Activated B cell treated with CpG ODN at 0.5 μM for 24 hours (primary cell): ENCODE measurements at regions not wholly inside any gene's neighbourhood (a gene's known extent, or its start where the extent isn't known, plus 50 kb on each side); places are given as distances from the start of the nearest gene placed in this dataset.

ENCODE experiments used
- ATAC-seq: fragments of 200-7000 bp; cut with Tn5 transposase; one replicate; pipeline ENCODE4 v1.10.0; 2021; ENCODE audit warnings: low read depth, mild to moderate bottlenecking, moderate library complexity
- CTCF ChIA-PET: fragments of 350-600 bp; sonication (Branson Sonifier 250); formaldehyde crosslinking; loops from one replicate; lab custom pipeline; 2021; ENCODE audit warnings: antibody characterized with exemption; lab: Charles Lee
- POLR2A ChIA-PET: fragments of 350-600 bp; sonication (Branson Sonifier 250); formaldehyde crosslinking; loops from one replicate; lab custom pipeline; 2021; ENCODE audit warnings: antibody characterized with exemption; lab: Charles Lee
- DNase-seq: peaks from one replicate; pipeline ENCODE4 v3.0.0; 2022
- H3K27ac Mint-ChIP-seq: one replicate; pipeline ENCODE4 v1.8.0; 2020; ENCODE audit warnings: mixed read lengths
- H3K27me3 Mint-ChIP-seq: one replicate; pipeline ENCODE4 v1.8.0; 2021; ENCODE audit warnings: mixed read lengths
- H3K36me3 Mint-ChIP-seq: one replicate; pipeline ENCODE4 v1.8.0; 2021; ENCODE audit warnings: low read depth, mixed read lengths
- H3K4me1 Mint-ChIP-seq: one replicate; pipeline ENCODE4 v1.8.0; 2021; ENCODE audit warnings: mixed read lengths
- H3K4me3 Mint-ChIP-seq: one replicate; pipeline ENCODE4 v1.8.0; 2020; ENCODE audit warnings: mild to moderate bottlenecking, mixed read lengths
- H3K9me3 Mint-ChIP-seq: one replicate; pipeline ENCODE4 v1.8.0; 2020; ENCODE audit warnings: mixed read lengths
- CTCF ChIP-seq: fragments of 200-600 bp; IDR thresholded peaks from one replicate; pipeline ENCODE4 v1.8.0; 2022; ENCODE audit warnings: antibody characterized with exemption, mild to moderate bottlenecking
- intact Hi-C: fragments of 100-400 bp; cut with micrococcal nuclease; formaldehyde crosslinking; loops from one replicate; pipeline ENCODE4 v1.15.1; 2024

GRCh38 chr5:63111891-63112290 is 533.3 kb downstream of the LRRC70 start:
- H3K4me1 Mint-ChIP-seq: no peaks in the 10 kb centered on the region

GRCh38 chr5:63101870-63102269 is 523.3 kb downstream of the LRRC70 start:
- intact Hi-C loops: no loop called here
- no peaks in the 10 kb centered on the region for H3K36me3 Mint-ChIP-seq
- ChIA-PET POLR2A (no interaction called here), CTCF (no interaction called here)
- H3K9me3 Mint-ChIP-seq: no peaks in the 10 kb centered on the region
- DNase-seq (no peak), ATAC-seq (no peak)
- no peak overlapping the region for H3K27ac Mint-ChIP-seq
- no peak overlapping the region for H3K4me3 Mint-ChIP-seq
- H3K27me3 Mint-ChIP-seq: no peaks in the 10 kb centered on the region
- no peaks in the 10 kb centered on the region for H3K4me1 Mint-ChIP-seq
- TF ChIP-seq CTCF: no peak

More at GRCh38 chr5:63111891-63112290, 533.3 kb downstream of the LRRC70 start:
- ChIA-PET POLR2A (no interaction called here), CTCF (no interaction called here)
- Mint-ChIP-seq H3K27ac (no peak overlapping the region), H3K4me3 (no peak overlapping the region), H3K27me3 (no peaks in the 10 kb centered on the region), H3K36me3 (no peaks in the 10 kb centered on the region), H3K9me3 (no peaks in the 10 kb centered on the region)
- no peak for DNase-seq
- TF ChIP-seq CTCF: no peak
- intact Hi-C loops: no loop called here
- ATAC-seq: no peak

- POLR2A ChIA-PET: no interaction called here
- CTCF ChIA-PET: no interaction called here
- intact Hi-C loops: no loop called here
Measured at GRCh38 chr5:63097286-63097685, 518.7 kb downstream of the LRRC70 start.

GRCh38 chr5:63094730-63095129 is 516.1 kb downstream of the LRRC70 start:
- Mint-ChIP-seq H3K4me3 (no peak overlapping the region), H3K9me3 (no peaks in the 10 kb centered on the region), H3K27me3 (no peaks in the 10 kb centered on the region), H3K4me1 (no peaks in the 10 kb centered on the region), H3K36me3 (no peaks in the 10 kb centered on the region), H3K27ac (no peak overlapping the region)
- no peak for DNase-seq
- POLR2A ChIA-PET: no interaction called here
- no peak for ATAC-seq
- no peak for TF ChIP-seq CTCF
- intact Hi-C loops: no loop called here
- CTCF ChIA-PET: no interaction called here

More at GRCh38 chr5:63097286-63097685, 518.7 kb downstream of the LRRC70 start:
- Mint-ChIP-seq H3K36me3 (no peaks in the 10 kb centered on the region), H3K27me3 (no peaks in the 10 kb centered on the region), H3K27ac (no peak overlapping the region), H3K4me3 (no peak overlapping the region), H3K9me3 (no peaks in the 10 kb centered on the region), H3K4me1 (no peaks in the 10 kb centered on the region)
- DNase-seq: no peak
- ATAC-seq: no peak
- TF ChIP-seq CTCF: no peak

GRCh38 chr5:63089147-63089546 is 510.5 kb downstream of the LRRC70 start:
- ChIA-PET CTCF (no interaction called here), POLR2A (no interaction called here)
- intact Hi-C loops: no loop called here
- Mint-ChIP-seq H3K27me3 (no peaks in the 10 kb centered on the region), H3K4me3 (no peak overlapping the region), H3K9me3 (no peaks in the 10 kb centered on the region), H3K4me1 (no peaks in the 10 kb centered on the region), H3K36me3 (no peaks in the 10 kb centered on the region), H3K27ac (no peak overlapping the region)
- no peak for TF ChIP-seq CTCF
- ATAC-seq (no peak), DNase-seq (no peak)
